Occipital lobe (tissue), 1 donor: ENCODE measurements at regions not wholly inside any gene's neighbourhood (a gene's known extent, or its start where the extent isn't known, plus 50 kb on each side); places are given as distances from the start of the nearest gene placed in this dataset.

Experiments
- DNase-seq: peaks from one replicate; lab custom pipeline; 2025; lab: John Stamatoyannopoulos, UW

DNA sequence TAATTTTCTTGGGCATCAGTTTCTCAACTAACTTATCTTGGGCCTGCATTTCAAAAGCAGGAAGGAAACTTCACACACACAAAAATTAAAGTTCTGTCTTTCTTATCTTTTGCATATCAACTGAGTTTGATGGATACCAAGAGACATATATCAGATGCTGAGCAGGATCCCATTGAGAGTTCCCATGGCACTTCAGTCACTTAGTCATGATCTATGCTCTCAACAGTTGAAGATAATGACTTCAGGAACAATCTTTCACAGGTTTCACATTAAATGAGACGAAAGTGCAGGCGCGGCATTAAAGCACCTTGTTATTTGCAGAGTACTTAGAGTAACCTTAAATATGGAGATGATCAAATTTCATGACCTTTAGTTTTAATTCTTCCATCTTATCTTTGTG is 2139.8 kb upstream of the CELF4 start:
- no peak for DNase-seq

DNA sequence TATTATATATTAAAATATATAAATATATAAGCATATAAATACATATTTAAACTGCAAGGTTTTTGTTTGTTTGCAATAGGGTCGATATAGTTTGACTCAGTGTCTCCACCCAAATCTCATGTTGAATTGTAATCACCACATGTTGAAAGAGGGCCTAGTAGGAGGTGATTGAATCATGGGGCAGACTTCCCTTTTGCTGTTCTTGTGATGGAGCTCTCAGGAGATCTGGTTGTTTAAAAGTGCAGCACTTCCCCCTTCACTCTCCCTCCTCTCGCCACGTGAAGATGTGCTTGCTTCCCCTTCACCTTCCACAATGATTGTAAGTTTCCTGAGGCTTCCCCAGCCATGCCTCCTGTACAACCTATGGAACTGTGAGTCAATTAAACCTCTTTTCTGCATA is 2137.3 kb upstream of the CELF4 start:
- no peak for DNase-seq

DNA sequence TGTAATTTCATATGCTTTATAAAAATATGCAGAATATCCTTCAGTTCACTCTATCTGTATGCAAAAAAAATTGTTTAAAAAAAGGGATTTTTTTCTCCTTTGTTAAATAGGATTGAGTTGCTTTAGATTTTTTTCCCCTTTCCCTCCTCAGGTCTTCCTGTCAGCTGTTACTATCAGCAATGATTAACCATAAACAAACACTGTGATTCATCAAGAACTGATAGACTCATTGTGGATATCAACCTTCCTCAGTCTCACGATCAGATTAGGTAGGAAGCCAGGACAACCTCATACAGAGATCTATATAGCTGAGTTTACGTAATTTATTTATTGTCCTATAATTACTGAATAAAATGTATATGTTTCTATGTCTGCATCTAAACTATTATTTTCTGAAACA is 2136.2 kb upstream of the CELF4 start:
- no peak for DNase-seq

DNA sequence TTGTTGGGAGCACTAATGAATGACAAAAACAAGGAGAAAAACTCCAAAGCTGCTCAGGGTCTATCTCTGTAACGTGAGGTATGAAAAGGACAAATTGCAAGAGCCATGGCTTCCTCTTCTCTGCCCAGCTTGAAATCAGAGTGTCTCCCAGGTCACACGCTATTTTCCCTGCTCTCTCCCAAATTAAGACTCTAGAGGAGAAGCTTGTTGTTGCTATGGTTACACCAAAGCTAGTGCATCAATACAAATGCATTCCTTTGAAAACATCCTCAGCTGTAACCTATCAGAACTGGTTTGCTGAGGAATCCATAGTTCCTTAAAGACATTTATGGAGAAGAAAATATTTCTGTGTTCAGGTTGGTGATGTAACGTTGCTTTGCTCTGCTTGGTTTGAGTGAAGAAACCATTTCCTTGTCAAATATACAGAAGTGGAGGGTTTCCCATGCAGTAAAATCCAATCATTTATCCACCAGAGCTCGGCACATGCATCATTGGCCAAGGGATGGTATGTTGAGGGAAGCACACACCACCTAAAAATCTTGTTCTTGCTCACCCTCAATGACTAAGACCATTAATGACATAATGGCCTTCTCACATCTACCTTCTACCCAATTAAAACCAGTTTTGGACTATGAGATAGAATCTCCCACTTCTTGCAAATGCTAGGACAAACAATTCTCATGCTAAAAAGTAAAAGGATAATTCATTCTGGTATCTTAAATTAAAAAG is 2135.6 kb upstream of the CELF4 start:
- no peak for DNase-seq

DNA sequence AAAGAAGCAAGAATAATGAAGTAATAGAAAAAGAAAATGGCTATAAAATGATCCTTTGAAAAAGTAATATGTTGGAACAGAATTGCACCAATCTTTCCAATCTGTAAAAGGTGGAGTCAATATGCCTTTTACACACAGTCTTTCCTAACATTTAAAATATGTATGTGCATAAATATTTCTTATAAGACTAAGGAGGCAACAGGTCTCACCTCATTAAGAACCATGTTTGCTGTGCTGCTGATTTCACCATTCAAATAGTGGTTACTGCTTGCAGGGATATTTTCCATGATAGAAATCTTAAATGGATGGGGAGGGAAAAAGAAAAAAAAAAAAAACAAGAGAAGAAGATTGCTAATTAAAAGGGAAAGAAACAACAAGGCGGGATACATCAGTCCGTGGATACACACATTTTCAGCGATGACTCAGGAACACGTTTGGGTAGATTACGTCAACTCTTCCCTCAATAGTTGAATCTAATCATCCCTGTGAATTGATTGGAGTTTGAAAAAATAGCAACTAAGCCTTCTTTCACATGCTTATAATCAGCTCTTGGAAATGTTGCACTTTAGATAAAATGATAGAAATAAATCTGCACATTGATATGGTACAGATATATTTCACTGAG is 2133.9 kb upstream of the CELF4 start:
- no peak for DNase-seq

DNA sequence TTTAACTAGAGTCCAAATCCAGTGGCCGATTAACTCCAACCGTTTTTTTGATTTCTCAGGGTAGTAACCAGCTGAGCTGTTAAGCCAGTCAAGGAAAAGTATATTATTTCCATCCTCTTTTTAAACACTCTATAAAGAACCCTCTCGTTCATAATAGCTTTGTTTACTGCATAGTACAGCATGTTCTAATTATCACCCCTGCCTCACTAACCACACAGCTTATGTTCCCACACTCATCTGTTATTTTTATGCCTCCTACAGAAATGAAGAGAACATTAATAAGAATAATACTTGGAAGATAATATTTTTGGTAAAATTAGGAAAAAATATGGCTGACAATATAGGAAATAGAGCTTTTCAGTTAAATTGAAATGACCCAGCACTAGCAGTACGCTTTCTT is 2132.8 kb upstream of the CELF4 start:
- DNase-seq, result no peak

DNA sequence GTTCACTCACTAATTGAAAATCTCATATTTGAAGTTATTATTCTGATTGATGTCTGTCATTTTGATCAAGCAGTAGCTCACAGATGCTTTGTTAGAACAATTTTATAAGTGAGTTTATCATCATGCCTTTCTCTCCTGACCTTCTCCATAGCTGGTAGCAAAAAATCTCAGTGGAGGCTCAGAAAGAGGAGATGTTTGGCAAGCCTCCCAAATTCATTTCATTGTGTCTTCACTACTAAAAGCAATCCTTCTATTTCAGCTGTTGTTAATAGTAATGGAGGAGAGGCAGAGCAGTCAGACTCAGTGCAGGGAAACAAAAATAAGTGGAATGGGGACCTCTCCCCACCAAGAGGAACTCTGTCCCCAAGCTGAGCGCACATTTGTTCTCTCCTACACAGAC is 2127.8 kb upstream of the CELF4 start:
- no peak for DNase-seq

DNA sequence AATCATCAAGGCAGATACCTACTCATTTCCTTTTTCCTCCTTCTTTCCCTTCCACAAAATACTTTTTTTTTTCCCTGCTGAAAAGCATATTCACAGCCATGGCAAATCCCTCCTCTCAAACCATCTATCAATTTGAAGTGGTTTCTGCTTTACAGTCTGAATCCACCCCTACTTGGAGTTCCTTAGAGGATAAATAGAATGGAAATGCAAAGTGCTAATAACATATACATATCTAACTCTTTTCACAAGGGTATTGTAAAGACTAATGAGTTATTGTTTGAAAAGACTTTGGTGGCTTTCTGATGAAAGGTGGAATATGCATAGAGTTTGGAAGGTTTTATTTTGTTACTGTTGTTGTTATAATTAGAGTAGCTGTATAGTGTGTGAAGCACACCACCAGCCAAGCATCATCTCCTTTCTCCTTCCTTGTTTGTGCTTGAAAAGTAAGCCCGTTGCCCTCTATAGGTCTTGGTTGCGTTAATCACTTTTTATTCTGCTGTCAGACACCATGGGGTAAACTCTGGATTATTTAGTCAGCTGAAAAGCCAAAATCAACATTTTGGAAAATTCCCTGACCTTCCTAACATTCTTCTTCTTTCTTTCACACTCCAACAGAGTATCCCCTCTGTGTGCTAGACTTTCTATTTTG is 2126.9 kb upstream of the CELF4 start:
- no peak for DNase-seq

DNA sequence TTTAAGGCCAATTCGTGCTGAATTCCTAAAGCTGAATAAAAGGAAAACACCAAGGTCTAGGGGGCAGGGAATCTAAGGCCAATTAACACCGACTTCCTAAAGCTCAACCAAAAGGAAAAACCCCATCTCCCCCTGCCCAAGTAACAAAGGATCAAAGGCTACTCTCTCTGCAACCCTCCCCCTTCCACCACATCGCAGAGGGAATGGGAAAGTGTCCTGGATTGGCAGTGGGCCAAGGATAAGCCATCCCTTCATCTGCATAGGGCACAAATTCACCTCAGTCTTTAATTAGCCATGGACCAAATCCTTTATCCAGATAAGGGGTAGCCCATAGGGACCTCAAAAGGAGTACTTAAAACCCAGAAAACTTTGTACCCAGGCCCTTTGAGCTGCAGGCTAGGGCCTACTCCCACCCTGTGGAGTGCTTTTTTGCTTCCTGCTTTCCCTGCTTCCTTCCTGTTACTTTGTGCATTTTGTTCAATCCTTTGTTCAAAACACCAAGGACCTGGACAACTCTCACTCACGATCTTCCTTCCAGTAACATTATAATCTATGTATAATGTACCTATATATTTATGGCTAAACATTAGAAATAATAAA is 2119.8 kb upstream of the CELF4 start:
- no peak for DNase-seq

DNA sequence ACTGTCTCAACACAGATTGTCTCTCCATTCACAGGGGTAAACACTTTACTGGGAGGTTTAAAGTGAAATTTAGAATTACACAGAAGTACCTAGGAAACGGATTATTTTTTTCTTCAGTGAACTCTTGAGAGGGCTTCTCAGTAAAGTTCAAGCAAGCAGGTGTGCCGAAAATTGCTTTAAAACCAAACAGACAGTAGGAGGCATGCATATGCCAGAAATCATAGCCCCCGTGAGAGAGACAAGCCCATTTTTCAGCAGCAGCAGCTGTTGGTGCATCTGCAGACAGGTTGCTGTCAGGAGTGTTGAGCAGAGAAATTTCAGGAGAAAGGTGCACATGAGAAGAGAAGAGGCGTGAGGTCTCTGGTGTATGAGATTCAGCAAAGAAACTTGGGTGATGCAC is 2115.5 kb upstream of the CELF4 start:
- DNase-seq, result no peak

DNA sequence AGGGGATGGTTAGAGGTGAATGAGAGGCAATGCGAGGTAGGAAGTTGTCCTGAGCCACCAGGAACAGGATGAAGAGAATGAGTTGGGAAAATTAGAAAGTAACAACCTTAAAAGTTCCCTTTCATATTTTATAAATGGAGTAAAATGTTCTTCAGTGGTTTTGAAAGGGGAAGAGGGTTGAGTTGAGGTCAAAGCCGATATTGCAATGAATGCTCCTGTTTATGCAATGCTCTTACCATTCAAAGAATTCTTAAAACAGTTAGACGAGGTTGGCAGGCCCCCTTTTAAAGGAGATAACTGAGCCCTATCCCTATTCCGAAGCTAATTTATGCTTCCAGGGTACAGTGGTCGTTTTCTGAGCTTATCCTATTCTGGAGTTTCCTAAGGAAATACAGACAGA is 2110.3 kb upstream of the CELF4 start:
- DNase-seq, result no peak

DNA sequence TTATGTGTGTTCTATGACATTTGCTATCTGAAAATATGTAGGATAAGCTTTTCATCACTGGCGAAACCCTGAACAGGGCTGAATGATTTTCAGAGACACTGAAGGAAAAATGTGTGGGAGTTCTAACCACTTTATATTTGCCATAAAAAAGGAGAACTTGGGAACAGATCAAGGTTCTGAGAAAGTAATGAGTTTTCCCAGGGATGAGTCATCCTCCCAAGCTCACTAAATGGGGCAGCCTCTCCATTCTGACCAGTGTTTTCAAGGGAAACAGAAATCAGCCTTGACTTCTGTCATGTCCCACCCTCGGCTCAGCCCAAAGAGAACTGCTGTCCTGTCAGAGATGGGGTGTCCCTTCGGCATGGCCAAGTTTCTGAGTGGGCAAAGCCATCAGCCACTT is 2109.8 kb upstream of the CELF4 start:
- no peak for DNase-seq

DNA sequence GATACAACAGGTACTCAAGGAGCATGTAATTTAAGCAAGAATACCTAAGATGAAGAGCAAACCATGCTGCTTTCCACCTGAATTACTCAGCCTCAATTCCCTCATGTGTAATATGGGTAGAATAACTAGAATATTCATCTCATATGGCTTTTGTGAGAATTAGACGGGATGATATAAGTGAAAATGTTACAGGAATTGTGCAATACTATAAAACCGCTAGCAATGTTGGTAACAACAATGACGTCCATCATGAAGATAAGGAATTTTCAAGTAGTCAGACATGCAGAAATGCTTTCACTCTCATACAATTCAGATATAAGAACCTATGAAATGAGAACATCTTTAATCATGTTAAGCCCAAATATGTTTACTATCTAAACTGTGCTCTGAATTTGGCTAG is 2106.6 kb upstream of the CELF4 start:
- no peak for DNase-seq

DNA sequence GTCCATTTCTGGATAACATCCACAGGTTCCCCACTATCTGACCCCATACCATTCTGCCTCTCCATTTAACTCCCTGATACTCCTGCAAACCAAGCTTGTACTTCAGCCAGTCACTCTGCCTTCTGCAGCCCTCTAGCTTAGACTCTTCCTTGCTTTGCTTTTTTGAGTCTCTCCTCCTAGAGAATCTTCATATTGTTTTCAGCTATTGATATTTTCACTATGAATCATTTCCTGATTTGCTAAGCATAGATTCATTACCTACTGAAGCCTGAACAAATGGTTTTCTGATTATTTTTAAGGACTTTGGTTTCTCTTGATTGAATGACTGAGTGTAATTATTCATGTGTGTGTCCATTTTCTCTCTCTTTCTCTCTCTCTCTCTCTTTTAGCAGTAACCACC is 2102.3 kb upstream of the CELF4 start:
- DNase-seq, result no peak

DNA sequence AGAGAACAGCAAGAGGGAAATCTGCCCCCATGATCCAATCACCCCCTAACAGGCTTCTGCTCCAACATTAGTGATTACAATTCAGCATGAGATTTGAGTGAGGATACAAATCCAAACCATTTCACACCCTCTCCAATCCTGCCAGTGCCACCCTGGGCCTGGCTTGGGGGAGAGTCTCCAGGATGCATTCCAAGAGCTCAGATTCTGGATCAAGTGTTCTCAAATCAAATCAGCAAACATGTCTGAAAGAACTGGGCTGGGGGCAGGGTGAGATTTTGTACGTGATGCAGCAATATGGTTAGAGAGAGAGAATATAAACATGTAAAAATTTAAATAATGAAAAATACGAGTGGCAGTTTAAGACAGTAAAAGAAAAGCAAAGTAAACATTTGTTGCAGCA is 2100.9 kb upstream of the CELF4 start:
- DNase-seq, result no peak

DNA sequence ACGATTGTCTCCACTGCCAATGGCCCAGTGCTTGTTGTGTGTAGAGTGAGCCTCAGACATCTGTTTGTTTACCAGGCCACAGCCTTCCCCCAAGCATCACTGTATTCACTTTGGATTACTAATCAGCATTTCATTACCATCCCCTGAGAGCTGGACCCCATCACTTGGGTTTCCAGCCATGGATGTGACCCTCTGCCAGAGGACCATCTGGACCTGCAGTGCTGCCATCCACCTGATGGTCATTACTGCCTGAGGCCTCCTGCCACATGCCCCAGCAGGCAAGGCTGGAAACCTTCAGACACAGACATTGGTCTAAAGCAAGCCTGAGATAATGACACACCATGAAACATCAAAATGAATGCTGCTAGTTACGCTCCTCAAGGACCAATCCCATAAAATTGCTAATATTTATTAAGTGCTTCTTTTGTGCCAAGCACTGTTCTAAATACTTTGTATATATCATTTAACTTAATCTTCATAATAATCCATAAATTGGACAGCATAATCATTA is 2096.3 kb upstream of the CELF4 start:
- no peak for DNase-seq

DNA sequence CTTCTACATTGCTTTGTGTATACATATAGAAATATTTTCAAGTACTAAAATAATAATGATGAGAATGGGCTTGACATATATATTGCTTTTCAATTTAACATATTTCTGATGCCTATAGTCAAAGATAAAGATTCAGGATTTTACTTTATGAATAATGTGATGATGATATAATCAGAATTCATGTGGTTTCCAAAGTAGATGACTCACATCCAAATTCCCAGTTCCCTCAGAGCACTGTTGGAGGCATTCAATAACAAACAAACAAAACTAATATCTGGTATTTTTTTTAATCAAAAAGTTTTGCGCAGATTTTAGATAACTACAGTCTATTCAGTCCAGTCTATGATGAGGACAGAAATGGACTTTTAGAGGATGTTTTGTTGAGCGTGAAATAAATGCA is 2094.5 kb upstream of the CELF4 start:
- no peak for DNase-seq

DNA sequence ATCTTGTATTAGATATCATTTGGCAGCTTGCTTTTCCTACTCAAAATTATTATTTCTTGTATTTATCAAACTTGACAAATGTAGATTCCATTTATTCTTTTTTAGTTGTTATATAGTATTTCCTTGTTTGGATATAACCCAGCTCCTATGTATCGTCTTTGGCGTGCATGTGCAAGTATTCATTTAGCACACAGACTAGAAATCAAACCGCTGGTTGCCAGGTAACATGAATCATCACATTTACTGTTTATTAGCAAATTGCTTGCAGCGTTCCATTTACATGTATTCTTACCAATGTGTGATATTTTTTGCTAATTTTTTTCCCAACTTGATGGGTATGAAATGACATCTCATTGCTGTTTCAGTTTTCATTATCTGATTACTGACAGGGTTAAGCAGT is 2089.7 kb upstream of the CELF4 start:
- DNase-seq, result no peak

DNA sequence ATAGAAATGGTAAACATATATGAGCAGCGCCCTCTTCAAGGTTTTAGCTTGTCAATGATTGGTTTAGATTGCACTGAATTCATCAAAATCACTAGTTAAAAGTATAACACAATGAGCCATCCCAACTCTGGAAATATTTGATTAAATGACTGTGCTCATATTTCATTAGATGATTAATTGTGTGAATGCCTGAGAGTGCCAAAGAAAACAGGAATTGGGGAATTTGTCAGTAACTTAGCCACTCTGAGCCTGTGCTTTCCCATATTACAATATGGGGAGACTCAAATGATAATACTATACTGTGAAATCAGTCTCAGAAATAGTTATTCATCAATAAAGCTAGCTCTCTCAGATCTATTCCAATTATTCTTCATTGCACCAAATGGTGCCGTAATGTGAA is 2087.6 kb upstream of the CELF4 start:
- no peak for DNase-seq

DNA sequence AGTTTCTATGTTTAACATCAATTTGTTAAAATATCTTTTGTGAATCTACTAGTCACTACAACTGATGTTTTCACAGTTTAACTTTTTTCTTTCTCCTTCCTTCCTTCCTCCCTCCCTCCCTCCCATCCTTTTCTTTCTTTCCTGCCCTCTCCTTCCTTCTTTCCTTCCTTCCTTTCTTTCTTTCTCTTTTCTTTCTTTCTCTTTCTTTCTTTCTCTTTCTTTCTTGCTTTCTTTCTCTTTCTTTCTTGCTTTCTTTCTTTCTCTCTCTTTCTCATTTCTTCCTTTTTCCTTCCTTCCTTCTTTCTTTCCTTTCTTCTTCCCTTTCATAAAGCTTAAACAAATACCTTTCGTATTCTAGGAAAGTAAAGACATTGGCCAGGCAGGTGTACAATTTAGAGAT is 2083.0 kb upstream of the CELF4 start:
- DNase-seq, result no peak

DNA sequence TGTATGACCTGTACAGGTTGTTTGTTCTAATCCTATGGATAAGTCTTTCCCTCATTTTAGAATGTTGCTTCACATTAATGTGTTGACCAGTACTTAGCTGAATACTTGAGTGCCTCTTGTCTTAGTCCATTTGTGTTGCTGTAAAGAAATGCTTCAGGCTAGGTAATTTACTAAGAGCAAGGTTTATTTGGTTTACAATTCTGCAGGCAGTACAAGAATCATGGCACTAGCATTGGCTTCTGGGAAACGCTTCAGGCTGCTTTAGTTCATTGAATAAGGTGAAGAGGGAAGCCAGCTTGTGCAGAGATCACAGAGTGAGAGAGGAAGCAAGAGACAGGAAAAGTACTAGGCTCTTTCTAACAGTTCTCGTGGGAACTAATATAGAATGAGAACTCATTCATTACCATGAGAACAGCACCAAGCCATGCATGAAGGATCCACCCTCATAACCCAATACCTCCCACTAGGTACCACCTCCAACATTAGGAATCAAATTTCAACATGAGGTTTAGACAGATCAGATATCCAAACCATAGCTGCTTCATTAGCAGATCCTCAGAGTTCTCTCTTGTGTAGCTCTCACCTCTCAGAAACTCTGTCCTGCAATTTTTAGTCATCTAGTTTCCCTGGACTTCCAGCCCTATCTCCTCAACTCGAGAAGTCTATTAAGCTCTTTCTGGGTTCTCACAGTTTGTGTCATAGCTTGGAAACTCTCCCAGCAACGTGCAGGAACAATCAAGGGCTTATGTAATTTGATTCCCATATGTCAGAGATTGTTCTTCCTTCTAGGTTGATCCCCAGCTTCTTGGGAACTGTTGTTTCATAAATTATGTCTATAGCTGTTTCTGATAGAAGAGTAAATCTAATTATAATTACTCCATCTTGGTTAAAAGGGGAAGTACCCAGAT is 2082.3 kb upstream of the CELF4 start:
- no peak for DNase-seq

DNA sequence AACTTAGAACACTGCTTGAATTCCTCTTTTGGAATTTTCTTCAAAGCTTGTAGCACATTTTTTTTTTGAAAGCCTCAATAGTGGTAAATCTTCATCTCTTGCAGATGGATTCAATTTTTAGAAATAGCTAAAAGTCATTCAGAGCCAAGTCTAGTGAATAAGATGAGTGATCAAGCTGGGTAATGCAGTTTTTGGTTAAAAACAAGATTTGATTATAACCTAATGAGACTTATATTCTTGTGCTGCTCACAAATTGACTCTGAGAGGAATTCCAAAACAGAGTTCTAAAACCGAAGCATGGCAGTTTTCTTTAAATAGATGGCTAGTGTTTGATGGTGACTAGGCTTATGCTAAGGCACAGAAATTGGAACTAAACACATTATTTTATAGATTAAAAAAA is 2072.6 kb upstream of the CELF4 start:
- DNase-seq, result no peak
